HEK293T (cell line): ENCODE measurements at regions not wholly inside any gene's neighbourhood (a gene's known extent, or its start where the extent isn't known, plus 50 kb on each side); places are given as distances from the start of the nearest gene placed in this dataset.

Experiments
- HDGF ChIP-seq: fragments of 450-650 bp; IDR thresholded peaks from 2 replicates; pipeline ENCODE4 v1.6.1; 2017; ENCODE audit warnings: antibody characterized with exemption, borderline replicate concordance
- L3MBTL2 ChIP-seq: fragments of 450-650 bp; conservative IDR thresholded peaks from 2 replicates; pipeline ENCODE4 v1.6.1; 2016; ENCODE audit warnings: mild to moderate bottlenecking
- ZNF384 ChIP-seq: fragments of 450-650 bp; IDR thresholded peaks from 2 replicates; pipeline ENCODE4 v1.6.1; 2016

DNA sequence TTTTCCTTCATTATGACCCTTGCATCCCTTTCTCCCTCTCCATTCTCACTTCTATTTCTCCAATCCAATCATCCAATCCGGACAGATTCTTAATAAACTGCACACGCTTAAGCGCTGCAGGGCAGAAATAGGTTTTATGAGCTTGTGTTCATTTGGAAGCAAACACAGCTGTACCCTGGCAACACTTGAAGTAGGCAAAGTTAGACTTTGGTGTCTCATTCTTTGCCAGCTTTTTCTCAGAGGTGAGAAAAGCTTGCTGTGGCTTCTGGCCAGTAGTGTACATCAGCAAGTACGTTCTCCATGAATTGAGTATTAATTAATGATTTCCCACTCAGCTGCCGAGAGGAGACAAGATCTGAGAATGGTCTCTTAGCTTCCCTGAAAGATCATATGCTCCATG lies 88.5 kb downstream of the FBXO4 start:
- TF ChIP-seq HDGF (no peak), ZNF384 (no peak), L3MBTL2 (no peak)
